ENCODE measurements at regions not wholly inside any gene's neighbourhood (a gene's known extent, or its start where the extent isn't known, plus 50 kb on each side); places are given as distances from the start of the nearest gene placed in this dataset.

GRCh38 chr4:8731364-8731763, 138.8 kb downstream of the CPZ start:
- Histone ChIP-seq H3K4me3 (ENCODE audit: extremely low read depth in 1 of 4, insufficient read depth in 2 of 4, low read depth in 3 of 4, low read length in 4 of 4) (no peak overlapping the region), H3K79me1 (ENCODE audit: low read depth, low read length) (no peaks in the 10 kb centered on the region), H2AFZ (ENCODE audit: low read length) (no peak overlapping the region), H3K4ac (replicated peaks; ENCODE audit: insufficient read length, low read depth, low read length) (no peak overlapping the region), H3K4me2 (ENCODE audit: insufficient read depth in 1 of 2, low read depth in 2 of 2, low read length in 2 of 2) (no peak overlapping the region), H3K56ac (replicated peaks; ENCODE audit: insufficient read length, low read depth, low read length) (no peak overlapping the region), H4K91ac (replicated peaks; ENCODE audit: insufficient read length, low read length) (peak overlapping the region; percentile 56), H3K23ac (ENCODE audit: insufficient read length) (no peak overlapping the region), H3K18ac (ENCODE audit: extremely low read depth, low read length) (no peak overlapping the region), H2BK5ac (ENCODE audit: low read depth, low read length) (no peak overlapping the region), H3K79me2 (ENCODE audit: control insufficient read depth in 1 of 2, insufficient read depth in 2 of 2, low read length in 2 of 2) (no peaks in the 10 kb centered on the region), H2BK12ac (ENCODE audit: low read depth, low read length) (no peak overlapping the region), H2BK20ac (ENCODE audit: low read length) (no peak overlapping the region), H4K5ac (ENCODE audit: insufficient read length, low read depth, low read length) (no peak overlapping the region), H3K27me3 (replicated peaks in 1 of 4; ENCODE audit: control insufficient read depth in 3 of 4, extremely low read depth in 1 of 4, insufficient read depth in 3 of 4, low read length in 3 of 4) (no peaks in the 10 kb centered on the region), H2BK15ac (ENCODE audit: low read length) (no peak overlapping the region), H4K20me1 (replicated peaks in 1 of 2; ENCODE audit: control insufficient read depth in 1 of 2, insufficient read depth in 2 of 2, low read length in 2 of 2) (no peaks in the 10 kb centered on the region), H3K9me3 (ENCODE audit: insufficient read depth in 2 of 2, low read depth in 1 of 2, low read length in 1 of 2) (peaks cover 7 to 12% of the 10 kb centered on the region in 2 experiments; a peak in 3 of 4 replicates), H3K9ac (replicated peaks in 1 of 4; ENCODE audit: extremely low read depth in 1 of 4, low read depth in 3 of 4, low read length in 3 of 4) (no peak overlapping the region), H3K4me1 (replicated peaks in 1 of 4; ENCODE audit: control insufficient read depth in 3 of 4, insufficient read depth in 4 of 4, low read length in 3 of 4) (no peaks in the 10 kb centered on the region; a peak in 2 of 7 replicates), H2BK120ac (replicated peaks; ENCODE audit: low read depth, low read length) (no peak overlapping the region), H3K36me3 (ENCODE audit: control insufficient read depth in 2 of 4, insufficient read depth in 4 of 4, low read length in 3 of 4) (no peaks in the 10 kb centered on the region), H3K27ac (ENCODE audit: low read depth, low read length) (no peak overlapping the region), H3K23me2 (ENCODE audit: low read depth, low read length) (no peaks in the 10 kb centered on the region), H4K8ac (ENCODE audit: extremely low read depth, insufficient read depth, low read length) (no peak overlapping the region), H3K14ac (ENCODE audit: insufficient read length) (no peak overlapping the region), H2AK5ac (ENCODE audit: low read depth, low read length) (no peak overlapping the region)
- ChIA-PET POLR2A (ENCODE audit: partially characterized antibody) (no interaction called here), CTCF (ENCODE audit: partially characterized antibody) (no interaction called here)
- TF ChIP-seq, protein P1, sequence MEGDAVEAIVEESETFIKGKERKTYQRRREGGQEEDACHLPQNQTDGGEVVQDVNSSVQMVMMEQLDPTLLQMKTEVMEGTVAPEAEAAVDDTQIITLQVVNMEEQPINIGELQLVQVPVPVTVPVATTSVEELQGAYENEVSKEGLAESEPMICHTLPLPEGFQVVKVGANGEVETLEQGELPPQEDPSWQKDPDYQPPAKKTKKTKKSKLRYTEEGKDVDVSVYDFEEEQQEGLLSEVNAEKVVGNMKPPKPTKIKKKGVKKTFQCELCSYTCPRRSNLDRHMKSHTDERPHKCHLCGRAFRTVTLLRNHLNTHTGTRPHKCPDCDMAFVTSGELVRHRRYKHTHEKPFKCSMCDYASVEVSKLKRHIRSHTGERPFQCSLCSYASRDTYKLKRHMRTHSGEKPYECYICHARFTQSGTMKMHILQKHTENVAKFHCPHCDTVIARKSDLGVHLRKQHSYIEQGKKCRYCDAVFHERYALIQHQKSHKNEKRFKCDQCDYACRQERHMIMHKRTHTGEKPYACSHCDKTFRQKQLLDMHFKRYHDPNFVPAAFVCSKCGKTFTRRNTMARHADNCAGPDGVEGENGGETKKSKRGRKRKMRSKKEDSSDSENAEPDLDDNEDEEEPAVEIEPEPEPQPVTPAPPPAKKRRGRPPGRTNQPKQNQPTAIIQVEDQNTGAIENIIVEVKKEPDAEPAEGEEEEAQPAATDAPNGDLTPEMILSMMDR (IDR thresholded peaks at IDR 0.05; ENCODE audit: control extremely low read depth in 1 of 3, insufficient read depth in 1 of 3, low read depth in 1 of 3, low read length in 3 of 3): no peak
- TF ChIP-seq PHF8 (conservative IDR thresholded peaks at IDR 0.05; ENCODE audit: low read depth, low read length): no peak
- TF ChIP-seq CEBPB (IDR thresholded peaks at IDR 0.05; ENCODE audit: low read depth, low read length): no peak
- TF ChIP-seq, protein P2, sequence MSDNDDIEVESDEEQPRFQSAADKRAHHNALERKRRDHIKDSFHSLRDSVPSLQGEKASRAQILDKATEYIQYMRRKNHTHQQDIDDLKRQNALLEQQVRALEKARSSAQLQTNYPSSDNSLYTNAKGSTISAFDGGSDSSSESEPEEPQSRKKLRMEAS (IDR thresholded peaks at IDR 0.05): no peak
- TF ChIP-seq SUZ12 (IDR thresholded peaks at IDR 0.05; ENCODE audit: low read length): no peak
- TF ChIP-seq POLR2A (IDR thresholded peaks at IDR 0.05; ENCODE audit: control extremely low read depth in 1 of 2, low read depth in 2 of 2, low read length in 2 of 2): no peak
- WGBS, 2 experiments (ENCODE audit: extremely low coverage in 1 of 2, insufficient coverage in 1 of 2, insufficient read length in 1 of 2, insufficient replicate concordance in 2 of 2, low coverage in 1 of 2, low lambda C conversion rate in 2 of 2, missing lambda C conversion rate in 1 of 2): 78% methylated on average over 6 of the region's 6 CpGs; no CpG with 5 or more reads in 1 of the 2 experiments
- no peak for DNase-seq (ENCODE audit: low read depth in 1 of 2, low spot score in 2 of 2)
- FAIRE-seq: no peak

Data from H1 (cell line).